Panc1 (cell line): ENCODE measurements at regions not wholly inside any gene's neighbourhood (a gene's known extent, or its start where the extent isn't known, plus 50 kb on each side); places are given as distances from the start of the nearest gene placed in this dataset.

ENCODE experiments used
- ATAC-seq: fragments of 200-7000 bp; cut with Tn5 transposase; 2 replicates; pipeline ENCODE4 v1.9.1; 2020; ENCODE audit warnings: mild to moderate bottlenecking, moderate library complexity
- BruUV-seq: library from RNA; stranded (reverse); fragments of 400-500 nt; replicated peaks from 2 replicates; lab custom pipeline; 2021; lab: Mats Ljungman, UMichigan
- CTCF ChIA-PET: fragments of 300-600 bp; sonication (Branson Sonifier 250); formaldehyde crosslinking; loops from one replicate; lab custom pipeline; 2022; ENCODE audit warnings: antibody characterized with exemption; lab: Charles Lee
- POLR2A ChIA-PET: fragments of 300-600 bp; sonication (Branson Sonifier 250); formaldehyde crosslinking; loops from one replicate; lab custom pipeline; 2022; ENCODE audit warnings: antibody characterized with exemption; lab: Charles Lee
- DNase-seq: peaks from one replicate; pipeline ENCODE4 v3.0.0-alpha.2; 2010; ENCODE audit warnings: low read depth, low spot score
- H3K27ac ChIP-seq: 2 replicates; pipeline ENCODE4 v1.5.1; 2011; ENCODE audit warnings: mild to moderate bottlenecking, low read length, inconsistent platforms
- H3K27me3 ChIP-seq: fragments of 200-500 bp; sonication (Bioruptor generic); 2 replicates; pipeline ENCODE4 v1.6.0; 2014; ENCODE audit warnings: low read length, inconsistent platforms; ENCODE audit not compliant: control insufficient read depth, insufficient read depth
- H3K36me3 ChIP-seq: fragments of 200-500 bp; sonication (Bioruptor generic); 2 replicates; pipeline ENCODE4 v1.5.1; 2014; ENCODE audit warnings: inconsistent platforms, mild to moderate bottlenecking, low read length, moderate library complexity; ENCODE audit not compliant: control insufficient read depth, insufficient read depth
- H3K4me1 ChIP-seq: 2 replicates; pipeline ENCODE4 v1.5.1; 2011; ENCODE audit warnings: inconsistent platforms, mild to moderate bottlenecking, low read length, moderate library complexity; ENCODE audit not compliant: control insufficient read depth, insufficient read depth
- H3K4me3 ChIP-seq, 2 experiments: 2 replicates each; pipeline ENCODE4 v1.5.1; 2011 to 2012; ENCODE audit warnings: low read depth in 2 of 2, low read length in 2 of 2, mild to moderate bottlenecking in 2 of 2, inconsistent platforms in 1 of 2, moderate library complexity in 1 of 2
- H3K9me3 ChIP-seq: fragments of 200-500 bp; sonication (Bioruptor generic); 2 replicates; pipeline ENCODE4 v1.5.1; 2014; ENCODE audit warnings: low read depth, mild to moderate bottlenecking, inconsistent platforms, low read length, moderate library complexity; ENCODE audit not compliant: control insufficient read depth, insufficient read depth
- CTCF ChIP-seq: fragments of 450-650 bp; IDR thresholded peaks from 2 replicates; pipeline ENCODE4 v1.5.1; 2017; ENCODE audit warnings: mild to moderate bottlenecking
- POLR2AphosphoS5 ChIP-seq: IDR thresholded peaks from 2 replicates; pipeline ENCODE4 v1.6.1; 2012; ENCODE audit warnings: mild to moderate bottlenecking, low read depth, low read length, moderate library complexity
- REST ChIP-seq, 2 experiments: IDR thresholded peaks; 2 replicates each; pipeline ENCODE4 v1.6.1; 2011 to 2012; ENCODE audit warnings: low read depth in 2 of 2, control low read depth in 1 of 2, low read length in 1 of 2, mild to moderate bottlenecking in 1 of 2, moderate library complexity in 1 of 2; ENCODE audit not compliant: insufficient read depth in 1 of 2
- SIN3A ChIP-seq: IDR thresholded peaks from 2 replicates; pipeline ENCODE4 v1.6.1; 2012; ENCODE audit warnings: low read depth, mild to moderate bottlenecking, low read length, moderate library complexity, borderline replicate concordance; ENCODE audit not compliant: insufficient read depth
- TCF7L2 ChIP-seq: IDR thresholded peaks from 2 replicates; pipeline ENCODE4 v1.6.1; 2011; ENCODE audit warnings: mild to moderate bottlenecking, low read depth, low read length, inconsistent platforms
- in situ Hi-C: cut with HindIII; loops from 2 replicates; pipeline ENCODE4 v1.10.0; 2016; ENCODE audit warnings: low sequenced_read_pairs, low pct_unique_long_range_greater_than_20kb
- intact Hi-C: fragments of 100-400 bp; cut with micrococcal nuclease; formaldehyde crosslinking; loops from one replicate; pipeline ENCODE4 v1.10.0; 2022; ENCODE audit not compliant: unreplicated experiment

- in situ Hi-C loops = no loop called here
Observed at GRCh38 chr12:118741194-118741593, 240.1 kb upstream of the SRRM4 start.

GRCh38 chr12:118742431-118742830 is 238.9 kb upstream of the SRRM4 start:
- Histone ChIP-seq H3K27ac (no peak overlapping the region), H3K9me3 (no peaks in the 10 kb centered on the region), H3K27me3 (no peaks in the 10 kb centered on the region), H3K36me3 (no peaks in the 10 kb centered on the region), H3K4me1 (no peaks in the 10 kb centered on the region), H3K4me3 (no peak overlapping the region)
- TF ChIP-seq REST (IDR thresholded peaks at IDR 0.05; ENCODE audit: insufficient read depth in 1 of 2, low read depth in 2 of 2, low read length in 1 of 2) = no peak
- no peak for TF ChIP-seq CTCF
- TF ChIP-seq TCF7L2 = no peak
- TF ChIP-seq SIN3A = no peak
- TF ChIP-seq POLR2AphosphoS5 = no peak
- in situ Hi-C loops (no loop called here), intact Hi-C loops (no loop called here)
- ATAC-seq (no peak), DNase-seq (no peak)
- BruUV-seq = no TSS peak
- POLR2A ChIA-PET = no interaction called here
- CTCF ChIA-PET = no interaction called here

More at GRCh38 chr12:118741194-118741593, 240.1 kb upstream of the SRRM4 start:
- Histone ChIP-seq H3K4me3 (no peak overlapping the region), H3K9me3 (no peaks in the 10 kb centered on the region), H3K36me3 (no peaks in the 10 kb centered on the region), H3K27me3 (no peaks in the 10 kb centered on the region), H3K4me1 (no peaks in the 10 kb centered on the region), H3K27ac (no peak overlapping the region)
- intact Hi-C loops = no loop called here
- DNase-seq (no peak), ATAC-seq (no peak)
- TF ChIP-seq CTCF = no peak
- no TSS peak for BruUV-seq
- CTCF ChIA-PET = no interaction called here
- POLR2A ChIA-PET = no interaction called here
